HG02852 (cell line): ENCODE measurements at regions not wholly inside any gene's neighbourhood (a gene's known extent, or its start where the extent isn't known, plus 50 kb on each side); places are given as distances from the start of the nearest gene placed in this dataset.
"Not testable (repeated sequence)": the region's sequence is repeated elsewhere in the genome, so short reads cannot be mapped to it uniquely, and the experiment has no call there.

Experiments used
- ATAC-seq: cut with Tn5 transposase; IDR thresholded peaks from one replicate; pipeline ENCODE4 v1.9.1; 2021; ENCODE audit warnings: mild to moderate bottlenecking, moderate library complexity; ENCODE audit not compliant: unreplicated experiment

- no peak for ATAC-seq
Measured at GRCh38 chr13:70817576-70817975, 709.3 kb upstream of the KLHL1 start.

DNA sequence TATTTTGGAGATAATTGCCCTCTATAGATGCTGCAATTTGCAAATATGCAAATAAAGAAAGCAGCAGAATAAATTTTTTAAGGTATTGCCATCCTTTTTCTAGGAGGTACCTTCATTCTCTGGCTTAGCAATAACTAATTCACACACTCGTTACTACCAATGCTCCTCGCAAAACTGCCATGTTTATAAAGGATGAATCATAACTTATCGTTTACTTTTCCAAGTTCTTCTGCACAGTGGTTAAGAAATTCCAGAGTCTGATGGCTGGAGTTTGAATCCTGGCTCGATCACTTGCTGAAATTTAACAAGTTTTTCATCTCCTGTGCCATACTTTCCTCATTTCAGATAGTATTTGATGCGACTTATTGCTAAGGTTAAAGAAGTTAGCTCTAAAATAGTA is 708.6 kb upstream of the KLHL1 start:
- ATAC-seq = no peak

GRCh38 chr13:70814684-70815083 is 706.4 kb upstream of the KLHL1 start:
- ATAC-seq = no peak

- ATAC-seq = no peak
Measured at GRCh38 chr13:70812481-70812880, 704.2 kb upstream of the KLHL1 start.

DNA sequence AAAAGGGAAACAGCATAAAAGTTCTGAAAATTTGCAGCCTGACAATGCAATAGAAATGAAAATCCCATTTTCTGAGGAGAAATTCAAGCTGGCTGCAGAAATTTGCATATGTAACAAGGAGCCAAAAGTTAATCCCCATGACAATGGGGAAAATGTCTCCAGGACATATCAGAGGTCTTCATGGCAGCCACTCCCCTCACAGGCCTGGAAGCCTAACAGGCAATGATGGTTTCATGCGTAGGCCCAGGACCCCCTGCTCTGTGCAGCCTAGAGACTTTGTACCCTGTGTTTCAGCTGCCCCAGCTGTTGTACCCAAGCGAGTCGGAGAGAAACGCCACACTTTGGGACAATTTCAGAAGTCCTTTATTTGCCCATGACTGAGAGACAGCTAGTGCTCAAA is 701.3 kb upstream of the KLHL1 start:
- no peak for ATAC-seq

DNA sequence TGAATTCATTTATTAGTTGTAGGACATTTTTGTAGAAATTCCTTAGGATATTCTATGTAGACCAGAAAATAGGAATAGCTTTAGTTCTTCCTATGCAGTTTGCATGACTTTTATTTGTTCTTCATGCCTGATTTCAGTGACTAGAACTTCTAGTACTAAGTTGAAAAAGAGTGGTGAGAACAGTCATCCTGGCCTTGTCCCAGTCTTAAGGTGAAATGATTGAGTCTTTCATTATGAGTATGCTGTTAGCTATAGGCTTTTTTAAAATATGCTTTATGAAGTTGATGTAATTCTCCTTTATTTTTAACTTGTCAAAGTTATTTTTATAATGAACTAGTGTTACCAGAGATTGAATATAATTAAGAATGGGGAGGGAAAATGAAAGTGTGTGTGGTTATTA is 690.1 kb upstream of the KLHL1 start:
- ATAC-seq = no peak

DNA sequence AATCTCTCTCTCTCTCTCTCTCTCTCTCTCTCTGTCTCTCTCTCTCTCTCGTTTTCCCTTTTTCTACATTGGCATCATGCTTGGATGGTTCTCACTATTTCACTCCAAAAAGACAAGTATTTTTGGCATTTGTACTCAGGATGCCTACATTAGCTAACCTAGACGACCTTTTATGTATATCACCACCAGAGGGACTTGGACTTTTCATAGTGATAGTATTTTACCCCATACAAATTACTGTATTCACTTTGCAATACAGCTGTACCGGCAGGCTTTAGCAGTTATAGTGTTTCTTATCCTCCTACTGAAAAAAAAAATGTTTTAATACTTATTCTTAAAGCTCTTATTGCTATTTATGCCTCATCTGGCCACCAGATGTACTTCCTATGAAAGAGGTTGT is 687.2 kb upstream of the KLHL1 start:
- no peak for ATAC-seq

- ATAC-seq = no peak
Measured at GRCh38 chr13:70792121-70792520, 683.9 kb upstream of the KLHL1 start.

DNA sequence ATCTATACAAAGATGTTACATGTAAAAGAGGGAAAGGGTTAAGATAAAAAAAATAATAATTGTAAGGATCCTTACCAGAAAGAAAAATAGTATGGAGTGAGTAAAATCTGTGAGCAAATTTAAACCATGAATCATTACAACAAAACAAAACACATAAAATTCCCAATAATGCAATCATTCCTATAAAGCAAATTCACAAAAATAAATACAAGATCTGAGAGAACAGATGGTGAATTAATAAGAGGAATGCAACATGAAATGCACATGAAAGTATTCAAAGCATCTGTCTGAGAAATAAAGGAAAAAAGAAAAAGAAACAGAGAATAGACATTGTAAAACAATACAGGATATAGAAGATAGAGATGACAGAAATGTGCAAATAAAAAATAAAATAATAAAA is 681.5 kb upstream of the KLHL1 start:
- no peak for ATAC-seq

DNA sequence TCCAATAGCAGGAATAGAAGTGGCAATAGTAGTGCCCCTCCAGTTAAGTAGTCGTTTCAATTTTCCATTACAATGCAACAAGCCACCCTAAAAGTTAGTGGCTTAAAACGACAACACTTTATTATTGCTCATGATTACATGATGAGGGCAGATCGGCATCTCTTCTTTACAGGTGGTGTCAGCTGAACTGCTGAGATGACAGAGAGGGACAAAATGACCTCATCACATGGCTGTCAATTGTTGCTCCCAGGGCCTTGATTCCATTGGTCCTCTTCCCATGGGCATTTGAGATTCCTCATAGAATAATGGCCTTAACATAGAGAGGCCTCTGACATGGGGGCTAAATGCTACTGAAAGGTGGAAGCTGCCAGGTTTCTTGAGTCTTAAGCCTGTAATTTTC is 679.8 kb upstream of the KLHL1 start:
- no peak for ATAC-seq

DNA sequence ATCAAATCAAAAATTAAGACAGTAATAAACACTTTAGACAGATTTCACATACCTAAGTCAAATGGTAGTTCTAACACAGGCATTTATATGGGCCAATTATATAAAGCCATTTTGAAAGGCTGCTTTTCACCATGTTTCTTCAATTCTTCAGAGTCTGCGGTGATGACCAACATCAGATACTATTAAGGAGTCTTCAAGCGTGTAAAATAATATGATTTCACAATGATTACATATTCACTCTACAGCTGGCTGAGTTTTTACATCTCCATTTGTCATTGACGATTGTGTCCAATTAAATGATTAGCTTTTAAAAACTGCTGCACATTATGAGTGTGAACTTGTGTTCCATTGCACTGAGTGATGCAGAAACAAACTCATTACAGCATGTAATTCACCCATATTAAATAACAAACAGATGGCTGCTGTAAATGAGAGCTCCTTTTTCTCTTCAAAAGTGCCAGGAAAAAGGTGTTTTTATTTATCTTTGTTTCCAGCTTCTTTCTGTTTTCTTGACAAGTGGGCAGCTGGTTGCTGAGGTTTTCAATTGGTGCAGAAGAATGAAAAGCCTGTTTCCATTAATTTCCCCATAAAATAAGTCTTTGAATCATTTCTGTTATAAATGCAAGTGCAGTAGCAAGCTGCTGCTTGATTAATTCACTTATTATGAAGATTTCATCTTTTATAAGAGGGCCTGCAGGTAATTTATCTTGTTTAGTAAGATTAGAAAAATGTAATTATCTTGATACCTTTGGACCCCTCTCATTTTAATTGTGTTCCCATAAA is 676.1 kb upstream of the KLHL1 start:
- ATAC-seq = no peak

GRCh38 chr13:70769817-70770216 is 661.6 kb upstream of the KLHL1 start:
- ATAC-seq = no peak

- ATAC-seq = no peak
Measured at GRCh38 chr13:70758932-70759331, 650.7 kb upstream of the KLHL1 start.

- no peak for ATAC-seq
Measured at GRCh38 chr13:70756088-70756487, 647.8 kb upstream of the KLHL1 start.

DNA sequence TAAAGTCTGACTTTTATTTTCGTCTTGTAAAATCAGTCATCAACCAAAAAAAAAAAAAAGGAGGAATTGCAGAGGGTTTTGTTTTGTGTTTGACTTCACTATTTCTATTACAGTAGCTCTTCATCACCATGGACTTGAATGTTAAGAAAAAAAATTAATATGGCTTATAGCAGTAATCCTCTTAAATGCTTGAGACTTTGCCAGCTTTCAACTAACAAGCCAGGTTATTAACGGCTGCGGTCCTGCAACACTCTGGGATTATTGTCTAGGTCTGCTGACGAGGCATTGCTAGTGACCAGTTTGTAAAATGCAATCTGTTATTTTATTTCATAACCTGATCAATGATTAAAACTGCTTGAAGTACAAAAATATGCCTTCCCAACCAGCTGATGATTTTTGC is 647.2 kb upstream of the KLHL1 start:
- no peak for ATAC-seq

DNA sequence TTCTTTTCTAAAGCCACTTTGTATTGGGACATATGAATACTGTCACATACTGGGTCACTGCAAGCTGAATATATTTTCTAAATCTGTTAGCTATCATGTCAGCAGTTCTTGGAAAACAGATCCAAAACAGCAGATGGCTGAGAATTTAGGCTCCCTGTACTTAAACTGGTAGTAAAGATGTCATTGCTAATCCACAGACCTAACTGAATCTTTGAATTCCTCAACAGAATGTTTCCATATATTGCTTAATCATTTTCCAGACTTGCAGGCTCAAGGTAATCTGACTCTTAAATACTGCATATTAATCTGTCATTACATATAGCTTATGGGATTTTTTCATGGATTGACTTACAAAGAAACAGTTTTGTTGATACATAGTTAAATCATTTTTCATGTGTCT is 639.0 kb upstream of the KLHL1 start:
- ATAC-seq = no peak

- ATAC-seq = not testable (repeated sequence)
Measured at GRCh38 chr13:70746469-70746868, 638.2 kb upstream of the KLHL1 start.

- ATAC-seq = no peak
Measured at GRCh38 chr13:70736622-70737317, 628.5 kb upstream of the KLHL1 start.

- no peak for ATAC-seq
Measured at GRCh38 chr13:70732611-70733010, 624.4 kb upstream of the KLHL1 start.

GRCh38 chr13:70729369-70729768 is 621.1 kb upstream of the KLHL1 start:
- no peak for ATAC-seq

DNA sequence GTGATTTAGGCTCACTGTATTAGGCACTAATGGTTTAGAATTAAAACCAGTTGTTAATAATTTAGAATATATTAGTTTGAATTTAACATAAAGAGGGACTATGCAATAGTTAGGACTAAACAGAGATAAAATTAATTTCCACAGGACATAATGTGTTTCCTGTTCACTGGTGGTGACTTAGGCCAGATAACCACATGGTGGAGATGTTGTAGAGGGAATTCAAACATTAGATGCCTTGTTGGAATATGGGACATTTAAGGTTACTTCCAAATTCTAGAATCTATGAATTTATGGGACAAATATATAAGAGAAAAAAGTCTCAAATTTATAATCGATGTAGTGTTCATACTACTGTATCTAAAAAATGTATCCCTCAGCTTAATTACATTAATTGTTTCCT is 615.5 kb upstream of the KLHL1 start:
- ATAC-seq = no peak

- ATAC-seq = no peak
Measured at GRCh38 chr13:70720386-70720785, 612.1 kb upstream of the KLHL1 start.

DNA sequence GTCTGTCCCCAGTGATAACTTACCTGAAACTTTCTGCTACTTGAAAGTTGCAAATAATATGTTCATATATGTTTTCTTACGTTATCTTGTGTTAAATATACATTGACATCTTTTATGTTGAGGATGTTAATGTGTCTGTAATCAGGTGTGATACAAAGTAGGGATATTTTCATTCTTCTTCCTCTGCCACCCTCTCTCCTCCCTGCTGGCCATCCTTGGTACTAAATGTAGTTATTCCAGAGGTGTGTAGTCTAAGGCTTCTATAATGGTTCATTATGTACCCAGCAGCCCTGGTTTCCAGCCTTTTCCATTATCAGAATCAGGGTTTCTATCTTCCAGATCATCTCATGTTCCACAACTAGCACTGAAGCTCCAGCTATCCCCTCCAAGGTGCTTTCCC is 606.7 kb upstream of the KLHL1 start:
- ATAC-seq = no peak
